Ovary (tissue), 3 donors: ENCODE measurements at regions not wholly inside any gene's neighbourhood (a gene's known extent, or its start where the extent isn't known, plus 50 kb on each side); places are given as distances from the start of the nearest gene placed in this dataset.

Source experiments
- POLR2A ChIP-seq: fragments of 450-650 bp; IDR thresholded peaks from one replicate; pipeline ENCODE4 v1.6.1; 2017; ENCODE audit warnings: antibody characterized with exemption, mild to moderate bottlenecking, moderate library complexity
- TF ChIP-seq, protein P1 (sequence below), 3 donors: fragments of 450-650 bp in 2 of 3; fragments of 200-600 bp in 1 of 3; IDR thresholded peaks; one replicate each; pipeline versions ENCODE4 v1.5.1 to v1.8.0; 2016 to 2022; ENCODE audit warnings: antibody characterized with exemption in 3 of 3, mild to moderate bottlenecking in 1 of 3
- donor health status: DM: no; HTN: no; CAD: no.

DNA sequence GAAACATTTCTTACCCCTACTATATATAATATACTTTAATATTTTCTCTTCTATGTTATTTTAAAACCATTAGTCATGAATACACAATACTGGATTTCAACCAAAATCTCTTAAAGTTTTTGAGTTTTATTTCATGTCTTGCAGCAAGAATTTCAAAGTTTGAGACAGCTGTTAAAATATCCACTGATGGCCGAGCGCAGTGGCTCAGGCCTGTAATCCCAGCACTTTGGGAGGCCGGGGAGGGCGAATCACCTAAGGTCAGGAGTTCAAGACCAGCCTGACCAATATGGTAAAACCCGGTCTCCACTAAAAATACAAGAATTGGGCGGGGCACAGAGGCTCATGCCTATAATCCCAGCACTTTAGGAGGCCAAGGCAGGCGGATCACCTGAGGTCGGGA is 59.7 kb upstream of the DAPK1 start:
- TF ChIP-seq, protein P1, sequence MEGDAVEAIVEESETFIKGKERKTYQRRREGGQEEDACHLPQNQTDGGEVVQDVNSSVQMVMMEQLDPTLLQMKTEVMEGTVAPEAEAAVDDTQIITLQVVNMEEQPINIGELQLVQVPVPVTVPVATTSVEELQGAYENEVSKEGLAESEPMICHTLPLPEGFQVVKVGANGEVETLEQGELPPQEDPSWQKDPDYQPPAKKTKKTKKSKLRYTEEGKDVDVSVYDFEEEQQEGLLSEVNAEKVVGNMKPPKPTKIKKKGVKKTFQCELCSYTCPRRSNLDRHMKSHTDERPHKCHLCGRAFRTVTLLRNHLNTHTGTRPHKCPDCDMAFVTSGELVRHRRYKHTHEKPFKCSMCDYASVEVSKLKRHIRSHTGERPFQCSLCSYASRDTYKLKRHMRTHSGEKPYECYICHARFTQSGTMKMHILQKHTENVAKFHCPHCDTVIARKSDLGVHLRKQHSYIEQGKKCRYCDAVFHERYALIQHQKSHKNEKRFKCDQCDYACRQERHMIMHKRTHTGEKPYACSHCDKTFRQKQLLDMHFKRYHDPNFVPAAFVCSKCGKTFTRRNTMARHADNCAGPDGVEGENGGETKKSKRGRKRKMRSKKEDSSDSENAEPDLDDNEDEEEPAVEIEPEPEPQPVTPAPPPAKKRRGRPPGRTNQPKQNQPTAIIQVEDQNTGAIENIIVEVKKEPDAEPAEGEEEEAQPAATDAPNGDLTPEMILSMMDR (IDR thresholded peaks at IDR 0.05): no peak
- TF ChIP-seq POLR2A: no peak
